HepG2 (cell line): ENCODE measurements at regions not wholly inside any gene's neighbourhood (a gene's known extent, or its start where the extent isn't known, plus 50 kb on each side); places are given as distances from the start of the nearest gene placed in this dataset.

Experiments
- ATAC-seq: fragments of 200-7000 bp; cut with Tn5 transposase; 3 replicates; pipeline ENCODE4 v1.9.1; 2020; ENCODE audit warnings: mild to moderate bottlenecking, moderate library complexity
- BruUV-seq: library from RNA; stranded (reverse); fragments of 400-500 nt; replicated peaks from 2 replicates; lab custom pipeline; 2021; lab: Mats Ljungman, UMichigan
- CTCF ChIA-PET: fragments of 300-600 bp; formaldehyde crosslinking; extraction: SDS; loops from one replicate; lab custom pipeline; 2021; ENCODE audit warnings: low total read pairs, inconsistent platforms, low intra/inter-chr PET ratio; lab: Yijun Ruan, JAX
- POLR2A ChIA-PET: fragments of 350-600 bp; sonication (Branson Sonifier 250); formaldehyde crosslinking; loops from one replicate; lab custom pipeline; 2020; ENCODE audit warnings: antibody characterized with exemption, inconsistent platforms; lab: Yijun Ruan, JAX
- DNase-seq: peaks from one replicate; pipeline ENCODE4 v3.0.0-alpha.2; 2015; ENCODE audit warnings: low spot score
- FAIRE-seq: peaks from 3 replicates; lab custom pipeline; 2011; peaks lifted over from hg19 to GRCh38; lab: Jason Lieb, UNC
- H2AFZ ChIP-seq: one replicate; pipeline ENCODE4 v1.6.1; 2011; ENCODE audit warnings: low read length, inconsistent platforms
- H3K27ac ChIP-seq: fragments of 300-600 bp; 3 replicates; pipeline ENCODE4 v1.8.0; 2011; ENCODE audit warnings: mixed run types, mild to moderate bottlenecking, mixed read lengths, low read length, inconsistent platforms; ENCODE audit not compliant: insufficient read depth; ENCODE audit errors: extremely low read length
- H3K27me3 ChIP-seq, 2 experiments: fragments of 200-600 bp in 1 of 2; 2 replicates in 1 of 2; 3 replicates in 1 of 2; pipeline versions ENCODE4 v1.6.0 to v1.8.0; 2011; ENCODE audit warnings: low read length in 2 of 2, mild to moderate bottlenecking in 2 of 2, moderate library complexity in 2 of 2, inconsistent platforms in 1 of 2; ENCODE audit not compliant: insufficient read depth in 2 of 2, control insufficient read depth in 1 of 2
- H3K36me3 ChIP-seq, 2 experiments: fragments of 200-600 bp in 1 of 2; replicated peaks in 1 of 2; 2 replicates in 1 of 2; 3 replicates in 1 of 2; pipeline versions ENCODE4 v1.5.1 to v1.8.0; 2011; ENCODE audit warnings: low read length in 2 of 2, inconsistent platforms in 1 of 2; ENCODE audit not compliant: insufficient read depth in 2 of 2, control insufficient read depth in 1 of 2
- H3K4me1 ChIP-seq: 2 replicates; pipeline ENCODE4 v1.5.1; 2012; ENCODE audit warnings: low read length, inconsistent platforms; ENCODE audit not compliant: insufficient read depth
- H3K4me2 ChIP-seq: 2 replicates; pipeline ENCODE4 v1.6.0; 2011; ENCODE audit warnings: low read depth, low read length, inconsistent platforms
- H3K4me3 ChIP-seq, 3 experiments: fragments of 200-600 bp in 1 of 3; sonication (generic), shearing (Covaris generic) in 1 of 3; replicated peaks in 1 of 3; 2 replicates each; pipeline ENCODE4 v1.5.1; 2011 to 2016; ENCODE audit warnings: low read length in 3 of 3, inconsistent platforms in 2 of 3, low read depth in 2 of 3, mild to moderate bottlenecking in 2 of 3, control low read depth in 1 of 3, mixed read lengths in 1 of 3; ENCODE audit not compliant: insufficient read depth in 1 of 3
- H3K79me2 ChIP-seq: one replicate; pipeline ENCODE4 v1.6.1; 2011; ENCODE audit warnings: low read length, inconsistent platforms; ENCODE audit not compliant: insufficient read depth
- H3K9ac ChIP-seq: 2 replicates; pipeline ENCODE4 v1.6.0; 2011; ENCODE audit warnings: mild to moderate bottlenecking, low read depth, low read length, inconsistent platforms; ENCODE audit not compliant: insufficient read depth
- H3K9me3 ChIP-seq: 2 replicates; pipeline ENCODE4 v1.5.1; 2012; ENCODE audit warnings: mild to moderate bottlenecking, low read length
- H4K20me1 ChIP-seq: 2 replicates; pipeline ENCODE4 v1.6.0; 2011; ENCODE audit warnings: inconsistent platforms, mild to moderate bottlenecking, low read length, moderate library complexity; ENCODE audit not compliant: insufficient read depth
- ARID3A ChIP-seq: IDR thresholded peaks from 2 replicates; pipeline ENCODE4 v1.6.1; 2012; ENCODE audit warnings: low read depth, low read length, improper control_type of control experiment
- CC2D1A ChIP-seq: sonication (generic); formaldehyde crosslinking; IDR thresholded peaks from 2 replicates; pipeline ENCODE4 v1.8.1; 2023; ENCODE audit warnings: mild to moderate bottlenecking, missing genetic modification reagents
- E2F1 ChIP-seq: sonication (generic); formaldehyde crosslinking; IDR thresholded peaks from 2 replicates; pipeline ENCODE4 v1.5.0; 2020; ENCODE audit warnings: missing genetic modification reagents
- KDM2A ChIP-seq: sonication (generic); formaldehyde crosslinking; IDR thresholded peaks from 2 replicates; pipeline ENCODE4 v1.4.0; 2020; ENCODE audit warnings: low read depth, missing genetic modification reagents, borderline replicate concordance
- MED8 ChIP-seq: sonication (generic); formaldehyde crosslinking; IDR thresholded peaks from 2 replicates; pipeline ENCODE4 v1.8.1; 2023; ENCODE audit warnings: mild to moderate bottlenecking, missing genetic modification reagents; ENCODE audit not compliant: insufficient replicate concordance
- NFYB ChIP-seq: sonication (generic); formaldehyde crosslinking; IDR thresholded peaks from 2 replicates; pipeline ENCODE4 v1.4.0; 2020; ENCODE audit warnings: missing genetic modification reagents
- SNRNP70 ChIP-seq: fragments of 200-400 bp; formaldehyde crosslinking; IDR thresholded peaks from 2 replicates; pipeline ENCODE4 v1.6.1; 2017; ENCODE audit warnings: mild to moderate bottlenecking, low read depth, low read length, moderate library complexity
- STAT6 ChIP-seq: sonication (generic); formaldehyde crosslinking; IDR thresholded peaks from 2 replicates; pipeline ENCODE4 v1.4.0; 2020; ENCODE audit warnings: missing genetic modification reagents, mild to moderate bottlenecking, borderline replicate concordance
- ZNF256 ChIP-seq: sonication (generic); formaldehyde crosslinking; conservative IDR thresholded peaks from 2 replicates; pipeline ENCODE4 v1.4.0; 2020; ENCODE audit warnings: missing genetic modification reagents
- ZNF414 ChIP-seq: sonication (generic); formaldehyde crosslinking; IDR thresholded peaks from 2 replicates; pipeline ENCODE4 v1.5.0; 2020; ENCODE audit warnings: missing genetic modification reagents
- ZNF644 ChIP-seq: IDR thresholded peaks from 2 replicates; pipeline ENCODE4 v1.6.1; 2016; ENCODE audit warnings: low read depth
- ZNF770 ChIP-seq: sonication (generic); formaldehyde crosslinking; IDR thresholded peaks from 2 replicates; pipeline ENCODE4 v1.5.0; 2020; ENCODE audit warnings: mild to moderate bottlenecking, missing genetic modification reagents
- ZUFSP ChIP-seq: sonication (generic); formaldehyde crosslinking; IDR thresholded peaks from 2 replicates; pipeline ENCODE4 v1.9.0; 2021; ENCODE audit warnings: missing genetic modification reagents, mild to moderate bottlenecking, borderline replicate concordance
- WGBS: methylation state at CpG from one replicate; pipeline ENCODE4 v1.1.6; 2017; ENCODE audit warnings: low lambda C conversion rate; 5-methylcytosine and 5-hydroxymethylcytosine counted together
- in situ Hi-C: cut with HindIII; loops from 2 replicates; pipeline ENCODE4 v1.10.0; 2017; ENCODE audit warnings: low pct_unique_long_range_greater_than_20kb; ENCODE audit not compliant: extremely low pct_ligation_motif_present
- intact Hi-C: fragments of 100-400 bp; cut with micrococcal nuclease; formaldehyde crosslinking; loops from one replicate; pipeline ENCODE4 v1.10.0; 2022; ENCODE audit not compliant: unreplicated experiment

- ChIA-PET POLR2A (no interaction called here), CTCF (no interaction called here)
- Histone ChIP-seq H3K4me3 (no peak overlapping the region), H3K36me3 (no peaks in the 10 kb centered on the region), H3K27ac (no peak overlapping the region), H2AFZ (no peak overlapping the region), H4K20me1 (no peaks in the 10 kb centered on the region), H3K9me3 (no peaks in the 10 kb centered on the region), H3K79me2 (no peaks in the 10 kb centered on the region), H3K27me3 (peaks cover 2 to 35% of the 10 kb centered on the region in 2 experiments), H3K4me1 (no peaks in the 10 kb centered on the region), H3K4me2 (no peak overlapping the region), H3K9ac (no peak overlapping the region)
- WGBS: 21% methylated on average over 17 of the region's 20 CpGs
- DNase-seq (no peak), FAIRE-seq (no peak), ATAC-seq (peak; percentile 49)
- in situ Hi-C loops: no loop called here
- no TSS peak for BruUV-seq
- intact Hi-C loops: no loop called here
- TF ChIP-seq MED8 (CRISPR knock-in tag) (no peak), SNRNP70 (no peak), KDM2A (CRISPR knock-in tag) (no peak), NFYB (CRISPR knock-in tag) (no peak), ZNF644 (no peak), ZNF414 (no peak), ARID3A (no peak), CC2D1A (CRISPR knock-in tag) (no peak), E2F1 (CRISPR knock-in tag) (no peak), ZNF770 (CRISPR knock-in tag) (no peak), STAT6 (CRISPR knock-in tag) (no peak), ZUFSP (CRISPR knock-in tag) (no peak), ZNF256 (CRISPR knock-in tag) (no peak)
Observed at GRCh38 chr6:169386411-169387057, 132.9 kb upstream of the THBS2 start.
